Kidney (tissue), 13 donors: ENCODE measurements at regions not wholly inside any gene's neighbourhood (a gene's known extent, or its start where the extent isn't known, plus 50 kb on each side); places are given as distances from the start of the nearest gene placed in this dataset.

ENCODE experiments used
- DNase-seq, 5 donors: peaks; one replicate each; pipeline ENCODE4 v3.0.0-alpha.2; 2013 to 2020
- FAIRE-seq: peaks from 2 replicates; lab custom pipeline; 2012; peaks lifted over from hg19 to GRCh38; lab: Jason Lieb, UNC
- H3K27ac ChIP-seq, 2 donors: one replicate each; pipeline ENCODE4 v1.7.0; 2013; ENCODE audit warnings: low read depth in 2 of 2, low read length in 2 of 2, inconsistent platforms in 1 of 2
- H3K27me3 ChIP-seq: one replicate; pipeline ENCODE4 v1.7.1; 2013; ENCODE audit warnings: low read length, inconsistent platforms; ENCODE audit not compliant: control insufficient read depth, insufficient read depth
- H3K36me3 ChIP-seq, 3 donors: one replicate each; pipeline versions ENCODE4 v1.7.0 to v1.7.1; 2013; ENCODE audit warnings: low read length in 3 of 3, control low read depth in 1 of 3, inconsistent platforms in 1 of 3; ENCODE audit not compliant: insufficient read depth in 3 of 3, control insufficient read depth in 2 of 3
- H3K4me1 ChIP-seq, 3 donors: one replicate each; pipeline versions ENCODE4 v1.7.0 to v1.7.1; 2013; ENCODE audit warnings: low read length in 3 of 3, inconsistent platforms in 1 of 3, low read depth in 1 of 3; ENCODE audit not compliant: control insufficient read depth in 2 of 3, insufficient read depth in 2 of 3
- H3K4me3 ChIP-seq, 3 donors: one replicate each; pipeline versions ENCODE4 v1.7.0 to v1.8.1; 2013; ENCODE audit warnings: low read length in 3 of 3, control low read depth in 1 of 3, inconsistent platforms in 1 of 3
- H3K9ac ChIP-seq, 3 donors: one replicate each; pipeline versions ENCODE4 v1.7.0 to v1.7.1; 2013; ENCODE audit warnings: low read length in 3 of 3, control low read depth in 1 of 3, inconsistent platforms in 1 of 3
- H3K9me3 ChIP-seq, 3 donors: one replicate each; pipeline versions ENCODE4 v1.7.0 to v1.7.1; 2013; ENCODE audit warnings: low read length in 3 of 3, control low read depth in 1 of 3, inconsistent platforms in 1 of 3; ENCODE audit not compliant: control insufficient read depth in 2 of 3, insufficient read depth in 1 of 3
- intact Hi-C: fragments of 100-400 bp; cut with DNase I; formaldehyde crosslinking; loops from one replicate; pipeline ENCODE4 v1.11.1; 2022
- TF ChIP-seq, protein P1 (sequence below): IDR thresholded peaks from 3 replicates; pipeline ENCODE4 v1.5.1; 2012; ENCODE audit warnings: mild to moderate bottlenecking, moderate library complexity, borderline replicate concordance; ENCODE audit not compliant: insufficient read depth; ENCODE audit errors: extremely low read depth
- donor health status: control.
- donor health status: control.
- donor health status: control.
- donor health status: control.
- donor health status: control.
- donor health status: DM: yes; HTN: yes; CAD: no.
- donor health status: Normal renal cell carcinoma (clear cell type).

DNA sequence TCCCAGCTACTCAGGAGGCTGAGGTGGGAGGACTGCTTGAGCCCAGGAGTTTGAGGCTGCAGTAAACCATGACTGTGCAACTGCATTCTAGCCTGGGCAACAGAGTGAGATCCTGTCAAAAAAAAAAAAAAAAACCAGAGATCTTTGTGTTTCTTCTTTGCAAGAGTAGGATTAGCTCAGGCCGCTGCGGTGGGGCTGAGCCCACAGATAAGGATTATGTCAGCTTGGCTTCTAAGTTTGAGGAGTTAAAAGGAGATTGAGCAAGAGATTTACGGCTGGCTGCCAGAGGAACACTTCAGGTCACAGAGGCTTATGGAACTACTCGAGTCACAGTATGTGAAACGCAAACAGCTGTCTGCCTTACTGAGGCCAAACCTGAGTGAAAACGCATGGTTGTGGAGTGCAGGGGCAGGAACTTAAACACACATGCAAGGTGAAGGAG, 146.7 kb upstream of the L3MBTL4 start:
- peak in 4 of 5 donors; percentile 54 to 77 (median 66) for DNase-seq
- intact Hi-C loops = no loop called here
- H3K4me3 ChIP-seq = no peak overlapping the region
- peaks cover 0 to 4% (median 2%) of the 10 kb centered on the region in 3 donors for H3K4me1 ChIP-seq
- TF ChIP-seq, protein P1, sequence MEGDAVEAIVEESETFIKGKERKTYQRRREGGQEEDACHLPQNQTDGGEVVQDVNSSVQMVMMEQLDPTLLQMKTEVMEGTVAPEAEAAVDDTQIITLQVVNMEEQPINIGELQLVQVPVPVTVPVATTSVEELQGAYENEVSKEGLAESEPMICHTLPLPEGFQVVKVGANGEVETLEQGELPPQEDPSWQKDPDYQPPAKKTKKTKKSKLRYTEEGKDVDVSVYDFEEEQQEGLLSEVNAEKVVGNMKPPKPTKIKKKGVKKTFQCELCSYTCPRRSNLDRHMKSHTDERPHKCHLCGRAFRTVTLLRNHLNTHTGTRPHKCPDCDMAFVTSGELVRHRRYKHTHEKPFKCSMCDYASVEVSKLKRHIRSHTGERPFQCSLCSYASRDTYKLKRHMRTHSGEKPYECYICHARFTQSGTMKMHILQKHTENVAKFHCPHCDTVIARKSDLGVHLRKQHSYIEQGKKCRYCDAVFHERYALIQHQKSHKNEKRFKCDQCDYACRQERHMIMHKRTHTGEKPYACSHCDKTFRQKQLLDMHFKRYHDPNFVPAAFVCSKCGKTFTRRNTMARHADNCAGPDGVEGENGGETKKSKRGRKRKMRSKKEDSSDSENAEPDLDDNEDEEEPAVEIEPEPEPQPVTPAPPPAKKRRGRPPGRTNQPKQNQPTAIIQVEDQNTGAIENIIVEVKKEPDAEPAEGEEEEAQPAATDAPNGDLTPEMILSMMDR = no peak
- H3K9me3 ChIP-seq = no peaks in the 10 kb centered on the region
- no peaks in the 10 kb centered on the region for H3K27me3 ChIP-seq
- FAIRE-seq = no peak
- no peaks in the 10 kb centered on the region for H3K36me3 ChIP-seq
- no peak overlapping the region for H3K9ac ChIP-seq
- H3K27ac ChIP-seq = no peak overlapping the region

DNA sequence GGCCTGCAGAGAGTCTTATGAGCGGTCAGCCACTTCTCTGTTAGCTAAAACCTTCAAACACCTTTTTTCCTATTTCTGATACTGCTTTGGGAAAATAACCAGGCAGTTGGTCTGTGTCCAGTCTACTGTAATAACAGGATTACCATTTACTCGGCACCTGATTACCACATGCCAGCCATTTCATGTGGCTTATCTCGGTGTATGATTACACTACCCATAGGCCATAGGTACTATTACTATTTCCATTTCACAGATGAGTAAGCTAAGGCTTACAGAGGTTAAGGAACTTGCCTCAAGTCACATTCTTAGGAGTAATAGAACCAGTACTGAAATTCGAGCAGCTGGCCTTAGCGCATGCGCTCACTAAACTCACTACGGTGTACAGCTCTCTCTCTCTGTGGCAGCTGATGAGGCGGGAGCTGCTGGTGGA, 147.2 kb upstream of the L3MBTL4 start:
- TF ChIP-seq, protein P1 = no peak
- Histone ChIP-seq H3K4me3 (no peak overlapping the region), H3K4me1 (peaks cover 0 to 4% (median 2%) of the 10 kb centered on the region in 3 donors), H3K9me3 (no peaks in the 10 kb centered on the region), H3K9ac (no peak overlapping the region), H3K36me3 (no peaks in the 10 kb centered on the region), H3K27me3 (no peaks in the 10 kb centered on the region), H3K27ac (no peak overlapping the region)
- DNase-seq (peak in 3 of 5 donors; percentile 66 to 74 (median 72)), FAIRE-seq (no peak)
- intact Hi-C loops = no loop called here

DNA sequence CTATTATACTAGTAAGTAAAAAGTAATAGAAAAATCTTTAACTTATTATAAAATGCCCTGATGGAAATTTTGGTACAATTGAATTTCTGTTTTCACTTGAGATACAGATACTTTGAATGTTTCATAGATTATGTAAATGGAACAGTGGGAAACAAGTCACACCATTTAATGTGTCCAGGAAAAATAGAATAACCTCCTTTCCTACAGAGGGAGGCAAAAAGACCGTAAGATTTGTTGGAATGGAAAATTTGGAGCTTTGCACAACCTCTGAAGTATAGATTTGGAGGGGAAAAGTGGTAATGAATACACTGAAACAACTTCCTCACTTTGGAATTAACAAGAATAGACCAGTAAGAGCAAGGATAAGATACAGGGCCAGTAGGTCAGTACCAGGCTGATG, 149.2 kb upstream of the L3MBTL4 start:
- DNase-seq = no peak
- Histone ChIP-seq H3K9me3 (no peaks in the 10 kb centered on the region), H3K27ac (no peak overlapping the region), H3K4me3 (no peak overlapping the region), H3K36me3 (no peaks in the 10 kb centered on the region), H3K4me1 (peaks cover 0 to 4% (median 2%) of the 10 kb centered on the region in 3 donors), H3K27me3 (no peaks in the 10 kb centered on the region), H3K9ac (no peak overlapping the region)
- intact Hi-C loops = no loop called here
- FAIRE-seq = peak; percentile 27
- TF ChIP-seq, protein P1 = no peak
